DLD1 (cell line): ENCODE measurements at regions not wholly inside any gene's neighbourhood (a gene's known extent, or its start where the extent isn't known, plus 50 kb on each side); places are given as distances from the start of the nearest gene placed in this dataset.

Experiments
- in situ Hi-C: cut with HindIII; loops from 2 replicates; pipeline ENCODE4 v1.10.0; 2017; ENCODE audit warnings: low sequenced_read_pairs

DNA sequence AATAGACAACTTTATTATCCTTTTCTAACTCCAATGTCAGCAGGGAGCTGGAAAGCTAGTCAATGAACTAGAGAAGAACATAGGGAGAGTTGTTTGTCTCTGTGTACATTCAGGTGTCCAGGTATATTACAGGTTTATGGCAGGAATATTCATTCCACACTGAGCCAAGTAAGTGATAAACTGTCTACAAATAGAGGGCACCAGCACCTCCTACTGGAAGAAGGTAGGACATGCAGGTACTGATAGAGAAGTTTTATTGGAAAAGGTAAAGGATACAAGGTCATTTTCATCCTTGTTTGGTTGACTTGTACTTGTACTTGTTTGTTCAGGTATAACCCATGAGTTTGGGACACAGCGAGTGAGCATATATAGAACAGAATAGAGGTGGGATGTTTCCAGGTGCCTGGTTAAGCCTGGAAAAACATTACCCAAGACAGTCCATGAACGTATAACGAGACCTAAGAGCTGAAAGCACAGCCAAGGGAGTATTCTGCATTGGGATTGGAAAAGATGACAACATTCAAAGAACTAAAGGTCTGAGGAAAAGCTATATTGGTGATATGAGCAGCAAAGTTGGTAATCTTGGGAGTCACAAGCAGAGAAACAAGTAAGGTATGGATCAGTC lies 61.4 kb upstream of the PPP1R3C start:
- in situ Hi-C loops = no loop called here

DNA sequence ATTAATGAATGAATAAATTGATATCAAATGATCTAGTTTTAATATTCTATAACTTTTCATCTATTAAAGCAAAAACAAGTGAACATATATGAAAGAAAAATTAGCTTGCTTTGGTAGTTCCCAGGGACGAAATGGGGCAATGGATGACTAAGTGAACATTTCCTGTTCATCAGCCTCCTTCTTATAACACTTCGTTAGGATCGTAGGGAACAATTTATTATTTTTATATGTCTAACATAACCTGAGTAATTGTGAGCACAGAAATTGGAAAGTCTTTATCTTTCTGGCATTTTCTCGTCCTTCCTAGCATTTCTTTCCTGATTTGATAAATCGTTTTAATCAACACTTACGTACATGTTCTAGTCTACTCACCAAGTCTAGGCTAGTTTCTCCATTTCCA lies 59.1 kb upstream of the PPP1R3C start:
- in situ Hi-C loops = no loop called here

DNA sequence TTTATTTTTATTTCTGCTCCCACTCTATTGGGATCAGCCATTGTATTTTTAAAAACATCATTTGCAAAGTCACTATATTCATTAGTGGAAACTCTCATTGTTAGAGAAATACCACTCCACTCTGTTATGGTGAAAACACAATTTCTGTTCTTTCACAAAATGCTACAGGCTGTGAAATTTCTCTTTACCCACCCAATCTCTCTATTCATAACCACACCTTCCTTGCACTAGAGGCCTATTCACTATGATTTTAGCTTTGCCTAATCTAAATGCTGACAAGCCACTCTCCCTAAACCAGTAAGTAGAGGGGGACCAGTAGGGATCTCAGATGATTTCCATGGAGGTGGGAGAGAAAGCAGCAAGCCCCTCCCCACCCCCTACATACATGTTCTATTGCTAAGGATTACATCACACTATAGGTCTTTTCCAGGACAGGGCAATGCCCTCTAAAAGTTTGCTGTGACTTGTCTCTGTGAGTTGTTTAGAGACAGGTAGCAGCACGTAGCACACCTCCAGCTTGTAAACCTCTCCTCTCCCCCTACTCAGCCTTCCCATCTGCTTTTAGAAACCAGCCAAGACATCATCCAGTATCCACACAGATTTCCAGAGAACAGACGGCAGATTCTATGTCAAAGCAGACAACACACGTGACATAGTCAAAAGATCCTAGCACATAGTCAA lies 58.3 kb upstream of the PPP1R3C start:
- in situ Hi-C loops = no loop called here

DNA sequence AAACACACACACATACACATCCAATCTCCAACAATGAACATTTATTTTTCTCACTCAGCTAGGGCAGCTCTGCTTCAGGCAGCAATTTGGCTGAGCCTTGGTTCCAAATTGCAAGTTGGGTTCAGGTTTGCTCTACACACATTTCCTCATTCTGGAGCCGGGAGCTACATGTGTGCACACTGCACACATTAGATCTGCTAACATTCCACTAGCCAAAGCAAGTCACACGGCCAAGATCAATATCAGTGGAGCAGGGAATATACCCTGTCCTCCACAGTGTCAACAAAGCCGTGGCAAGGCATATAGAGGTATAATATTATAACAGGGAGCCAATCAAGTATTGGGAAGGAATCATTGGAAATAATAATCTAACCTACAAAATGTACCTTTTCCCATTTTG lies 57.5 kb upstream of the PPP1R3C start:
- in situ Hi-C loops = no loop called here

DNA sequence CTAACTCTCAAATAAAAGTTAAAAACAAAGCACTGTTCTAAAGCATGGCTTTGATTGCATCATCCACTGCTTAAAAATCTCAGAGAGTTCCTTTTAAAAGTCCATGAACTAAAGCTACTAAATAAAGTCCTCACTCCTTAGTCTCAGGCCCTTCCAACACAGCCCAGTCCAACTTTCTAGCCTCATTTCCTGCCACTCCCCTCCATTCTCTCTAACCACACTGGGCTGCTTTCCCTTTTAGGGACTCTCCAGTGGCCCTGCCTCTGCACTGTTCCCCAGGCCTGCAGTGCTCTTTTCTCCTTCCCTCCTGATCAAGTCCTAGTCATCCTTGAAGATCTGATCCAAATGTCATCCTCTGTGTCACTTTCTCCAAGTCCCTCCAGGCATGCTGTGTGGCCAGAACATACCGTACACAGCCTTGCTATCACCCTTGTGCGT lies 56.9 kb upstream of the PPP1R3C start:
- in situ Hi-C loops = no loop called here

DNA sequence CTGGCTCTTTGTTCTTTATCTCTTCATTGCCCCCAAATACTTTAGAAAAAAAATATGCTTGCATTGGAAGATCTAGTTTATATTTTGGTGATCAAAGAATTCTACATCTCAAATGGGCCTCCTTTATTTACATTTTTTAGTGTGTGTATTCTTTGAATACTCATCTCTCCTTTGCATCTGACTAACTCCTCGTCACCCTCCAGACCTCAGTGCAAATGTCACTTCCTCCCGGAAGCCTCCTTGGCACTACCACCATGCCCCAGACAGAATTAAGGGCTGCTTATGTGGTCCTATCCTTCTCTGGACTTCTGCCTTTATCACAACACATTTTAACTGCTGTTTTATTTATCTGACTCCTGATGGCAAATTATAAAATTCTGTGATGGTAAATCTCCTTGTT lies 52.0 kb upstream of the PPP1R3C start:
- in situ Hi-C loops = no loop called here

DNA sequence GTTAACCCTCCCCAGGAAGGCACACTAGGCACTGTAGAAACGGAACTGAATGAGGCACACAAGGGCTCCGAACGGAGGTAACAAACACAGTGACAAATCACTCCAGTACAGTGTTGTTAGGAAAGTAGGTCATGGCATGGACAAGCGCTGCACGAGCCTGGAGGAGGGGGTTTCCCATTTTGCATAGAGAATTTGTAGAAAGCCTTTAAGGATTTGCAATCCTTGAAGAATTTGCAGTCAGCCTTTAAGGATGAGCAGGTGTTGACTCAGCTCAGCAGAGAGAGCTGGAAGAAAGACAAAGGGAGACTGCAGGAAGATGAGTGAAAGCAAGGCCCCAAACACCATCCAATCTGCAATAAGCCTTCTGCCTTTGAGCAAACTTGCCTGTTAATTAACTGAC lies 51.1 kb upstream of the PPP1R3C start:
- in situ Hi-C loops = no loop called here

DNA sequence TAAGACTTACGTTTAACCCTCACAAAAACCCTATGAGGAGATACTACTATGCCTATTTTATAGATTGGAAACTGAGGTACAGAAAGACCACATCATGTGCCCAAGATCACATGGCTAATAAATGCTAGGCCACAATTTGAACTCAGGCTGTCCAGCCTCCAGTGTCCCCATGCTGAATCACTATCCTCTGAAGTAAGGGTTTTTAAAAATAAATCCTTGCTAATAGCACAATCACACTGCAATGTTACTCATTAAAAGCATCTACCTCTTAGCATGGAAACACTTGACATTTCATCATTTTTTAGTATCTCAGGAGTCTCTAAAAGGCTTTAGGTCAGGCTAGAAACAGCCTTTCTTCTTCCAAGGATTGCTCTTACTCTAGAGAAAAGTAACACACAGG lies 50.0 kb upstream of the PPP1R3C start:
- in situ Hi-C loops = no loop called here
